Panc1 (cell line): ENCODE measurements at regions not wholly inside any gene's neighbourhood (a gene's known extent, or its start where the extent isn't known, plus 50 kb on each side); places are given as distances from the start of the nearest gene placed in this dataset.

ENCODE experiments used
- ATAC-seq: fragments of 200-7000 bp; cut with Tn5 transposase; 2 replicates; pipeline ENCODE4 v1.9.1; 2020; ENCODE audit warnings: mild to moderate bottlenecking, moderate library complexity
- BruUV-seq: library from RNA; stranded (reverse); fragments of 400-500 nt; replicated peaks from 2 replicates; lab custom pipeline; 2021; lab: Mats Ljungman, UMichigan
- CTCF ChIA-PET: fragments of 300-600 bp; sonication (Branson Sonifier 250); formaldehyde crosslinking; loops from one replicate; lab custom pipeline; 2022; ENCODE audit warnings: antibody characterized with exemption; lab: Charles Lee
- POLR2A ChIA-PET: fragments of 300-600 bp; sonication (Branson Sonifier 250); formaldehyde crosslinking; loops from one replicate; lab custom pipeline; 2022; ENCODE audit warnings: antibody characterized with exemption; lab: Charles Lee
- DNase-seq: peaks from one replicate; pipeline ENCODE4 v3.0.0-alpha.2; 2010; ENCODE audit warnings: low read depth, low spot score
- H3K27ac ChIP-seq: 2 replicates; pipeline ENCODE4 v1.5.1; 2011; ENCODE audit warnings: mild to moderate bottlenecking, low read length, inconsistent platforms
- H3K27me3 ChIP-seq: fragments of 200-500 bp; sonication (Bioruptor generic); 2 replicates; pipeline ENCODE4 v1.6.0; 2014; ENCODE audit warnings: low read length, inconsistent platforms; ENCODE audit not compliant: control insufficient read depth, insufficient read depth
- H3K36me3 ChIP-seq: fragments of 200-500 bp; sonication (Bioruptor generic); 2 replicates; pipeline ENCODE4 v1.5.1; 2014; ENCODE audit warnings: inconsistent platforms, mild to moderate bottlenecking, low read length, moderate library complexity; ENCODE audit not compliant: control insufficient read depth, insufficient read depth
- H3K4me1 ChIP-seq: 2 replicates; pipeline ENCODE4 v1.5.1; 2011; ENCODE audit warnings: inconsistent platforms, mild to moderate bottlenecking, low read length, moderate library complexity; ENCODE audit not compliant: control insufficient read depth, insufficient read depth
- H3K4me3 ChIP-seq, 2 experiments: 2 replicates each; pipeline ENCODE4 v1.5.1; 2011 to 2012; ENCODE audit warnings: low read depth in 2 of 2, low read length in 2 of 2, mild to moderate bottlenecking in 2 of 2, inconsistent platforms in 1 of 2, moderate library complexity in 1 of 2
- H3K9me3 ChIP-seq: fragments of 200-500 bp; sonication (Bioruptor generic); 2 replicates; pipeline ENCODE4 v1.5.1; 2014; ENCODE audit warnings: low read depth, mild to moderate bottlenecking, inconsistent platforms, low read length, moderate library complexity; ENCODE audit not compliant: control insufficient read depth, insufficient read depth
- CTCF ChIP-seq: fragments of 450-650 bp; IDR thresholded peaks from 2 replicates; pipeline ENCODE4 v1.5.1; 2017; ENCODE audit warnings: mild to moderate bottlenecking
- POLR2AphosphoS5 ChIP-seq: IDR thresholded peaks from 2 replicates; pipeline ENCODE4 v1.6.1; 2012; ENCODE audit warnings: mild to moderate bottlenecking, low read depth, low read length, moderate library complexity
- REST ChIP-seq, 2 experiments: IDR thresholded peaks; 2 replicates each; pipeline ENCODE4 v1.6.1; 2011 to 2012; ENCODE audit warnings: low read depth in 2 of 2, control low read depth in 1 of 2, low read length in 1 of 2, mild to moderate bottlenecking in 1 of 2, moderate library complexity in 1 of 2; ENCODE audit not compliant: insufficient read depth in 1 of 2
- SIN3A ChIP-seq: IDR thresholded peaks from 2 replicates; pipeline ENCODE4 v1.6.1; 2012; ENCODE audit warnings: low read depth, mild to moderate bottlenecking, low read length, moderate library complexity, borderline replicate concordance; ENCODE audit not compliant: insufficient read depth
- TCF7L2 ChIP-seq: IDR thresholded peaks from 2 replicates; pipeline ENCODE4 v1.6.1; 2011; ENCODE audit warnings: mild to moderate bottlenecking, low read depth, low read length, inconsistent platforms
- in situ Hi-C: cut with HindIII; loops from 2 replicates; pipeline ENCODE4 v1.10.0; 2016; ENCODE audit warnings: low sequenced_read_pairs, low pct_unique_long_range_greater_than_20kb
- intact Hi-C: fragments of 100-400 bp; cut with micrococcal nuclease; formaldehyde crosslinking; loops from one replicate; pipeline ENCODE4 v1.10.0; 2022; ENCODE audit not compliant: unreplicated experiment

- intact Hi-C loops (no loop called here), in situ Hi-C loops (no loop called here)
- ChIA-PET POLR2A (no interaction called here), CTCF (interaction anchor here (0.6 kb wide), 1 partner anchor 10 kb away, joined by 3 read pairs; no protein-coding TSS in a partner anchor)
- H3K4me3 ChIP-seq: no peak overlapping the region
- no peaks in the 10 kb centered on the region for H3K9me3 ChIP-seq
- H3K36me3 ChIP-seq: no peaks in the 10 kb centered on the region
- DNase-seq (no peak), ATAC-seq (no peak)
- H3K27ac ChIP-seq: no peak overlapping the region
- TF ChIP-seq POLR2AphosphoS5: no peak
- TF ChIP-seq REST (IDR thresholded peaks at IDR 0.05; ENCODE audit: insufficient read depth in 1 of 2, low read depth in 2 of 2, low read length in 1 of 2): no peak
- no peak for TF ChIP-seq CTCF
- TF ChIP-seq TCF7L2: no peak
- no peak for TF ChIP-seq SIN3A
- H3K27me3 ChIP-seq: no peaks in the 10 kb centered on the region
- BruUV-seq: no TSS peak
- H3K4me1 ChIP-seq: no peaks in the 10 kb centered on the region
These were observed 334.7 kb downstream of the OMA1 start for GRCh38 chr1:58211869-58212268.

GRCh38 chr1:58209575-58209974 lies 337.0 kb downstream of the OMA1 start:
- POLR2A ChIA-PET: interaction anchor here (0.6 kb wide), 1 partner anchor 8 kb away, joined by 3 read pairs; no protein-coding TSS in a partner anchor
- Histone ChIP-seq H3K4me3 (no peak overlapping the region), H3K27ac (no peak overlapping the region), H3K27me3 (no peaks in the 10 kb centered on the region), H3K9me3 (no peaks in the 10 kb centered on the region), H3K36me3 (no peaks in the 10 kb centered on the region), H3K4me1 (no peaks in the 10 kb centered on the region)
- intact Hi-C loops: no loop called here
- ATAC-seq (no peak), DNase-seq (no peak)
- in situ Hi-C loops: no loop called here
- CTCF ChIA-PET: no interaction called here
- no TSS peak for BruUV-seq
- peak in 1 of 2 experiments; percentile 55; a peak in 2 of 4 replicates for TF ChIP-seq REST (IDR thresholded peaks at IDR 0.05; ENCODE audit: insufficient read depth in 1 of 2, low read depth in 2 of 2, low read length in 1 of 2)
- TF ChIP-seq CTCF: no peak
